NK-92 treated with Interleukin-12 subunit alpha and Interleukin-12 subunit beta, amount 100 ng/mL, for 24 hours (cell line): ENCODE measurements at regions not wholly inside any gene's neighbourhood (a gene's known extent, or its start where the extent isn't known, plus 50 kb on each side); places are given as distances from the start of the nearest gene placed in this dataset.
"Not testable (repeated sequence)": the region's sequence is repeated elsewhere in the genome, so short reads cannot be mapped to it uniquely, and the experiment has no call there.

Experiments used
- DNase-seq: peaks from one replicate; lab custom pipeline; 2025; lab: John Stamatoyannopoulos, UW

DNA sequence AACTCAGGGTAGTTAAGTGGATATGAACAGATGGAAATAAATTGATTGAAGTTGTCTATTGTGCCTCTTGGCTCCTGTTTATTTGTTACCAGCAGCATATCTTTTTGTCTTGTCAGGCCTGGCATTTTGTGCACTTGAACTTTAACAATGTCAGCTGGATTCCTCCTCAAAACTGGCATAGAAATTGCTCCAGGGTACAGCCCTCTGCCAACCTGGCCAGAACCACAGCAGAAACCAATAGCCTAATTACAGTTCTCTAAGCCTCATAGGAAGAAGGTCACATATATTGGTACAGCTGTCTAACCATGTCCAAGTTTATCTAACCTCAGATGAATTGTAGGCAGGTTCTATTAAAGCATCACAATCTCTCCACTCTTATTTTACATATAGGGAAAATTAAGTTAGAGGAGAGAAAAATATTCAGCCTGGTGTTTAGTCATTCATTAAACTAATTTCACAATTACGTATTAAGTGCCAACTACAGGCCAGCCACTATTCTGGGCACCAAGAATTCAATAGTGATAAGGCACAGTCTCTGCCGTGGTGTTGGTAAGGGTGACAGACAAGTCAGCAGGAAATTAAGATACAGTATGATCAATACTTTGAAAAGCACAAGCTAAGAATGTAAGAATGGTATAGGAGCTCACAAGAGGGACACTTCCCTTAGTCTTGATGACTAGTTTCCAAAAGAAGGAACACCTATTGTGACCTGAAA, 452.9 kb upstream of the NECTIN3 start:
- no peak for DNase-seq

DNA sequence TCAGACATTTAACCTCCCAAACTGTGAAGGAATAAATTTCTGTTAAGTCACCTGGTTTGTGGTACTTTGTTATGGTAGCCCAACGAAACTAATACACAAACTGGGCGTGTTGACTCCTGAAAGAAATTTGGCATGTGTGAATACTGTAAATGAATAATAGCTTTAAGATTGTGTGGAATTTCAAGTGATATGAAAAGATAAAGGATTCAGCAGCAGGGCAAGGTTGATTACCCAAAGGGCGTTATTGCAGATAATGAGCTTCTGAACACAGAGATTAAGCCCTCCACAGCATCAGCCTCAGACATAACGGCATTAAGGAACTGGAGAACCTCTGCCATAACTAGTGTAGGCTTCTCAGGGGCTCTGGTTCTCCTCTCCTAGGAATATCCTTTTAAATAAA, 451.5 kb upstream of the NECTIN3 start:
- no peak for DNase-seq

GRCh38 chr3:110623571-110623970, 448.0 kb upstream of the NECTIN3 start:
- no peak for DNase-seq

- no peak for DNase-seq
Measured at GRCh38 chr3:110624576-110624975, 447.0 kb upstream of the NECTIN3 start.

DNA sequence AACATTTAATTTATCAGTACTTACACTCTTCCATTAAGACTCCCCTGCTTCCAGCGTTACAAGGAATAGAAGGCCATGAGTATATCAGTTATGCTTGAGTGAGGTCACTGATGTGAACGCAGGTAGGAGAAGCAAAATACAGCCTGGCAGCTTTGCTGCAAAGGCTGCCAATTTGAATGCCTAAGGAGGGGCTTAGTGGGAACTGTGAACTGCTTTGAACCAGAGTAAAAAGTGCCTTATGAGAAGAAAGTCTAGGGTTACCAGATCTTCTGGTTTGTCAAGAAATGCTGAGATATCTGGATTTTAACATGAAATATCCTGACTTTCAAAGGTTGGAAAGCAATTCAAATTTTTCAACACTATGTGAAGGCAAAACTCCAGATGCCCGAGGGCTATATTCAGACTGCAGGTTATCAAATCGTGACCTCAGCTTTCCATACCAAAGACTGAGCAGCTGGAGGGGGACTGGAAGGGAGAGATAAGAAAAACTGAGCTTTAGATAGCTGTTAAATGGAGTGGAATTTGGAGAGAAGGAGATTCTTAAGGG, 446.3 kb upstream of the NECTIN3 start:
- no peak for DNase-seq

GRCh38 chr3:110626652-110627111, 444.9 kb upstream of the NECTIN3 start:
- not testable (repeated sequence) for DNase-seq

- DNase-seq, result no peak
Measured at GRCh38 chr3:110628650-110629301, 442.8 kb upstream of the NECTIN3 start.

DNA sequence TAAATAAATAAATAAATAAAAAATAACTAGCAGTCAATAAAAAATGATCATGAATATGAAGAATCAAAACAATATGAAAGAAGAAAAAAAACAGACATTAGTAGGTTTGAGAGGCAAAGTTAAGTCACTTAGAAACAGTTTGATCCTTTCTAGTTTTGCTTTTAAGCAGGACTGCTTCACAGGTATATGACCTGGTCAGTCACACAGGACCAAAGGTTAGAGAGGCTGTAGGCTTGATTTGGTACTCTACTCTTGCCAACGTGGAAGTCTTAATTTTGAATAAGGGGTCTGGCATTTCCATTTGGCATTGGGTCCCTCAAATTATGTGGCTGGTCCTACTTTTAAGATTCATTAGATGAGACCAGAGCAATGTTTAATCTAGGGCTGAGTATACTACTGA, 441.7 kb upstream of the NECTIN3 start:
- DNase-seq, result no peak

DNA sequence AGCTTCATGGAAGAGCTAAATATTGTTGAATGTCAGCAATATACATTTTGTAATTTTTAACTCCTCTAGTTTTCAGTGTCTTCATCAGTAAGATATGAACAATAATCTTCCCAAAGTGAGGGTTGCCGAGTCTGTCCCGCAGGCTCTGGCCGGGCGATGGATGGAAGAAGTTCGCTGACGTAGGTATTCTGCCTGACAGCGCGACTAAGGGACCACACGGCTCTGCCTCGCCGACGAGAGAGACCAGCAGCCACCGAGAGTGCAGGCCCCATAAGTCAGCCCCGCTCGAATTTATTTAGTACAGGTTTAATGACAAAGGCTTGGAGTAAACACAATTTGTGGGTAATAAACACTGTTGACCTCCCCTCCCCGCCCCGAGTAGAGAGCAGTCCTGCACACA, 427.4 kb upstream of the NECTIN3 start:
- no peak for DNase-seq

- no peak for DNase-seq
Measured at GRCh38 chr3:110646055-110646454, 425.6 kb upstream of the NECTIN3 start.

DNA sequence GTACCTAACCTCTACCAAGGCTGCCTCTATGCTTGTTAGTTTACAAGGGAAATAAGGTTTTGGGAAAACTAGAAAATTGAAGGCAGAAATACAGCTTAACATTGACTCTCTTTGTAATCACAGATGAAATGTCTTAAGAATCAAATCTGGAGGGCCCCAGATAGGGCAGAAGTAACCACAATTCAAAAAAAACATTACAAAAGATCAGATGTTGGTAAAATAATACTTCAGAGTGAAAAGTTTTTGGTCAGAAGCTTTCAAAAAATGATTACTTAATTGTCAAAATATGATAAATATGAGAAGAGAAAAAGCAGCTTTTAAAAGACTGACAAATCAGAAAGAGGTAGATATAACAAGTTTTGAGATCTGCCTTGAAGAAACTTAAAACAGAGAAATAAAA, 425.1 kb upstream of the NECTIN3 start:
- no peak for DNase-seq

DNA sequence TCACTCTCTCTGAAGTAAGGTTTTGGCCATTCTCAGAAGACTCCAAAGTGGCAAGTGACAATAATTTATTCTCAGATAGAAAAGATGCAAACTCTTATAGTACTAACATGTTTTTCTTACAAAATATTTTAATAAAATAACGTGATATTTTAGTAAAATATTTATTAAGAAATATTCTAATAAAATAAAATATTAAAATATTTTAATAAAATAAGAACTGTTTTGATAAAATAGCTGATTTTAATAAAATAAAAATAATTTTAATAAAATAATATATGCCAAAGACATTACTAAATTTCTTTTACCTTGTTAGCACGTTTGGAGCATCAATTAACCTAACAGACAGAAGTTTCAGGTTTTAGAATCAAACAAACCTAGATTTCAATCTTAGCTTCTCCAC, 424.0 kb upstream of the NECTIN3 start:
- no peak for DNase-seq

- no peak for DNase-seq
Measured at GRCh38 chr3:110650741-110651140, 420.9 kb upstream of the NECTIN3 start.

GRCh38 chr3:110654843-110655502, 416.6 kb upstream of the NECTIN3 start:
- no peak for DNase-seq

- no peak for DNase-seq
Measured at GRCh38 chr3:110656394-110657025, 415.1 kb upstream of the NECTIN3 start.

GRCh38 chr3:110664148-110664547, 407.5 kb upstream of the NECTIN3 start:
- DNase-seq, result no peak

GRCh38 chr3:110666495-110666894, 405.1 kb upstream of the NECTIN3 start:
- DNase-seq, result no peak

- no peak for DNase-seq
Measured at GRCh38 chr3:110667216-110667615, 404.4 kb upstream of the NECTIN3 start.

DNA sequence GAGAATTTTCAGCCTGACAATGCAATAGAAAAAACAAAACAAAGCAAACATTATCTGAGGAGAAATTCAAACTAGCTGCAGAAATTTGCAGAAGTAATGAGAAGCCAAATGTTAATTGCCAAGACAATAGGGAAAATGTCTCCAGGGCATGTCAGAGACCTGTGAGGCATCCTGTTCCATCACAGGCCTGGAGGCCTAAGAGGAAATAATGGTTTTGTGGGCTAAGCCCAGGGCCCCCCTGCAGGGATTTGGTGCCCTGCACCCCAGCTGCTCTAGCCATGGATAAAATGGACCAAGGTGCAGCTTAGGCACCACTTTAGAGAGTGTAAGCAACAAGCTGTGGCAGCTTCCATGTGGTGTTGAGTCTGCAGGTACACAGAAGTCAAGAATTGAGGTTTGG, 401.2 kb upstream of the NECTIN3 start:
- no peak for DNase-seq

DNA sequence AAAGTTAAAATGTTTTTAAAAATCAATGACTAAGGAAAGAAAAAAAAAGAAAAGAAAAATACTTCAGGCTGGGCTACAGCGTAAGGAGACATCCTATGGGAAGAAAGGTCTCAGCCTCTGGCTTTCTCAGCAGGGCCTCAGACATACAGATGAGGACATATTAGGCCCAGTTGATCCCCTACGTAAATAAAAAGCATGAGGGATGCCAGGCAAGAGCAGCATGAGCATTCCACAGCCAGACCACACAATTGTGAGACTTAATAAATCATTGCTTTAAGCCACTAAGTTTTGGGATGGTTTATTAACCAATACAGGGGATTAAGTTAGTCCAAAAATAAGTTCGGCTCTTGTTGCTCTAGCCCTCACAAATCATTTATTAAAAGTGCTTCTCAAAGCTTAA, 394.1 kb upstream of the NECTIN3 start:
- no peak for DNase-seq

GRCh38 chr3:110679285-110679684, 392.3 kb upstream of the NECTIN3 start:
- DNase-seq, result no peak

GRCh38 chr3:110680450-110680849, 391.2 kb upstream of the NECTIN3 start:
- DNase-seq, result no peak
